ENCODE measurements at regions not wholly inside any gene's neighbourhood (a gene's known extent, or its start where the extent isn't known, plus 50 kb on each side); places are given as distances from the start of the nearest gene placed in this dataset.

DNA sequence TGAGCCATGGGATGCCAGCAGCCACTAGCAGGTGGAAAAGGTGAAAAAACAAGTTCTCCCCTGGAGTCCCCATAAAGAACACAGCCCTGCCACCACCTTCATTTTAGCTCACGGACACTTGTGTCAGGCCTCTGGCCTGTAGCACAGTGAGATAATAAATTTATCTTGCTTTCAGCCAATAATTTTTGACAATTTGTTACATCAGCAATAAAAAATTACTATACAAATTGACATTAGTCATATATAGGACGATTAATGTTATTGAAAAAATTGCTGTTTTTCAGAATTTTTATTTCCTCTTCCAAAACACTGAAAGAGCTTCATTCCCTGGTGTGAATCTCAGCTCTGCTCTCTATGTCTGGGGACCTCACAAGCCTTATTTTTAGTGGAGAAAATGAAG is 152.9 kb upstream of the ETV3 start:
- Histone ChIP-seq H3K9ac (replicated peaks; ENCODE audit: extremely low read depth, insufficient read depth, low read length) (no peak overlapping the region), H4K20me1 (replicated peaks; ENCODE audit: control insufficient read depth, extremely low read depth, insufficient read depth, low read length) (no peaks in the 10 kb centered on the region), H3K9me3 (replicated peaks; ENCODE audit: control insufficient read depth, insufficient read depth, low read length) (no peaks in the 10 kb centered on the region), H3K27me3 (ENCODE audit: control insufficient read depth in 2 of 2, insufficient read depth in 2 of 2, low read length in 2 of 2) (no peaks in the 10 kb centered on the region), H3K27ac (ENCODE audit: insufficient read depth, low read depth, low read length) (no peak overlapping the region), H3K79me2 (ENCODE audit: control insufficient read depth, insufficient read depth, low read length) (no peaks in the 10 kb centered on the region), H3K4me3 (replicated peaks in 1 of 3; ENCODE audit: insufficient read depth in 1 of 3, low read depth in 1 of 3, low read length in 3 of 3) (no peak overlapping the region), H2AFZ (ENCODE audit: low read depth, low read length) (no peak overlapping the region), H3K4me1 (ENCODE audit: control insufficient read depth, extremely low read depth, insufficient read depth, low read length) (no peaks in the 10 kb centered on the region), H3K4me2 (ENCODE audit: insufficient read depth, low read length) (no peak overlapping the region), H3K36me3 (ENCODE audit: control insufficient read depth in 2 of 2, extremely low read depth in 1 of 2, insufficient read depth in 2 of 2, low read length in 2 of 2) (no peaks in the 10 kb centered on the region), H3K9me1 (replicated peaks; ENCODE audit: control insufficient read depth, extremely low read depth, insufficient read depth, low read length) (no peaks in the 10 kb centered on the region)
- no peak for DNase-seq (ENCODE audit: low read depth, low spot score)
- FAIRE-seq: no peak
- dilution Hi-C loops (cut with MboI; ENCODE audit: extremely low pct_ligation_motif_present, low sequenced_read_pairs) (no loop called here), intact Hi-C loops (cut with micrococcal nuclease) (no loop called here)
- BruUV-seq (replicated peaks): no TSS peak
- TF ChIP-seq MYC (IDR thresholded peaks at IDR 0.05; ENCODE audit: low read depth, low read length) (no peak), CTCF (IDR thresholded peaks at IDR 0.05; ENCODE audit: extremely low read depth in 1 of 2, insufficient read depth in 1 of 2, low read depth in 1 of 2, low read length in 2 of 2) (no peak), GATA2 (IDR thresholded peaks at IDR 0.05; ENCODE audit: insufficient read depth, insufficient read length, low read depth, low read length) (no peak), JUN (IDR thresholded peaks at IDR 0.05; ENCODE audit: borderline replicate concordance, insufficient read depth, insufficient read length, low read depth) (no peak), POLR2A (IDR thresholded peaks at IDR 0.05; ENCODE audit: low read depth, low read length) (no peak), FOS (IDR thresholded peaks at IDR 0.05; ENCODE audit: borderline replicate concordance, insufficient read depth, low read length) (no peak), POLR2AphosphoS5 (IDR thresholded peaks at IDR 0.05; ENCODE audit: insufficient read depth, low read depth, low read length) (no peak), EZH2 (IDR thresholded peaks at IDR 0.05; ENCODE audit: borderline replicate concordance, low read depth, low read length, severe bottlenecking) (no peak)
- TF ChIP-seq, protein P1, sequence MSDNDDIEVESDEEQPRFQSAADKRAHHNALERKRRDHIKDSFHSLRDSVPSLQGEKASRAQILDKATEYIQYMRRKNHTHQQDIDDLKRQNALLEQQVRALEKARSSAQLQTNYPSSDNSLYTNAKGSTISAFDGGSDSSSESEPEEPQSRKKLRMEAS (IDR thresholded peaks at IDR 0.05; ENCODE audit: insufficient read depth, insufficient read length): no peak
- CTCF ChIA-PET: no interaction called here
- POLR2A ChIA-PET: no interaction called here

Measured in endothelial cell of umbilical vein (primary cell).